NCI-H128 (cell line): ENCODE measurements at regions not wholly inside any gene's neighbourhood (a gene's known extent, or its start where the extent isn't known, plus 50 kb on each side); places are given as distances from the start of the nearest gene placed in this dataset.

ENCODE experiments used
- DNase-seq: peaks from one replicate; lab custom pipeline; 2025; ENCODE audit not compliant: unreplicated experiment; lab: John Stamatoyannopoulos, UW

DNA sequence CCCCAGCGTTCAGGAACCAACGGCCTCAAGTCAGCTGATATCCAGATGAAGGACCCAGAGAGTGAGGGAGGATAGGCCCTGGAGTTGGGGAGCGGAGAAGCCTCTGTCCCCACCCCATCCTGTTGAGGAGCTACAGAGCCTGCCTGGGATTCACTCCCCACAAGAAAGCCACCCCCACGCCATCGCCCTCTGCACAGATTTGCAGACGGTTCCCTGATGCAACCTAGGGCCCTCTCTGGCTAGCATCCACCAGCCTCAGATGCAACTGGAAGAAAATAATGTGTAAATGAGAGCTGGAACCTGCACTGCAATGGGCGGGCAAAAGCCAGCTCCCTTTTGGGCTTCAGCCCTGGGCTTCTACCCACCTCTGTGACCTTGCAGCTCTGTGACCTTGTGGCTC is 185.6 kb downstream of the BCOR start:
- no peak for DNase-seq

DNA sequence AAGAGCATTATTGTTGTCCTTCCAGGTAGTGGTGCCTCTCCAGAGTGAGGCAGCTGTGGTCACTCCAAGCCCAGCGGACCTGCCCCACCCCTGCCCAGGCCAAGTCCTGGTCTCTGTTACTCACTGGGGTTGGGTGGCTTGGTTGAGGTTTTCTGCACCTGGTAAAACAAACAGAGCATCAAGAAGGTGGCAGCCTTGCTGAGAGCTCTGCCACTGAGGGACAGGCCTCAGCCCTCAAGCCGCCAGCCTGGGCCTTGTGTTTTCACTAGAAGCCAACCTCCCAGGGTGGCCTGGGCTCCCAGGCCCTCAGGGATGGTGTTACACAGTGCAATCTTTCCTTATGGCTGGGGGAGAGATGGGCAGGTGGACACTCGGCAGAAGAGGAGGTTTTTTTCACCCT is 182.7 kb downstream of the BCOR start:
- no peak for DNase-seq

DNA sequence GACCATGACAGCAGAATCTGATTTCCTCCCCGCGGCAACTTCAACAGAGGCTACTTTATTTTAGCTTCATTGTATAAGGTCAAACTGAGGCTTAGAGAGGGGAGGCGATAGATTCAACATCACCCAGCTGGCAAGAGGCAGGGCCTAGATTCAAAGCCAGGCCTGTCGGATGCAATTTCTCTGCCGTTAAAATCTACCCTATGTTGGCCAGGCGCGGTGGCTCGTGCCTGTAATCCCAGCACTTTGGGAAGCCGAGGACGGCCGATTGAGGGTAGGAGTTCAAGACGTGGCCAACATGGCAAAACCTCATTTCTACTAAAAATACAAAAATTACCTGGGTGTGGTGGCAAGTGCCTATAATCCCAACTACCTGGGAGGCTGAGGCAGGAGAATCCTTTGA is 182.2 kb downstream of the BCOR start:
- no peak for DNase-seq

DNA sequence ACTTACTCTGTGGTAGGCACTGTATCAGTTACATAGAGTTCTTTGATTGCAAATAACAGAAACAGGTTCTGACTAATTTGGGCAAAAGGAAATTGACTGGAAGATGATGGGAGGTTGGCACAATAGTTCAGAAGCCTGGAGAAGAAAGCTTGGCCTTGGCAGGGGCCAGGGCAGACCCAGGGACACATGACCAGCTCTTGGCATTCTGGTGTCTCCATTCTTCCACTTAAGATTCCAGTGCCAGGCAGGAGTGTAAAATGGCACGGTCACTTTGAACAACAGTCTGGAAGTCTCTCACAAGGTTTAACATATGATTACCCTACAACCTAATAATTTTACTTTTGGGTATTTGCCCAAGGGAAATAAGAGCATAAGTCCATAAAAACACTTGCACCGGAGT is 175.9 kb downstream of the BCOR start:
- DNase-seq: no peak

DNA sequence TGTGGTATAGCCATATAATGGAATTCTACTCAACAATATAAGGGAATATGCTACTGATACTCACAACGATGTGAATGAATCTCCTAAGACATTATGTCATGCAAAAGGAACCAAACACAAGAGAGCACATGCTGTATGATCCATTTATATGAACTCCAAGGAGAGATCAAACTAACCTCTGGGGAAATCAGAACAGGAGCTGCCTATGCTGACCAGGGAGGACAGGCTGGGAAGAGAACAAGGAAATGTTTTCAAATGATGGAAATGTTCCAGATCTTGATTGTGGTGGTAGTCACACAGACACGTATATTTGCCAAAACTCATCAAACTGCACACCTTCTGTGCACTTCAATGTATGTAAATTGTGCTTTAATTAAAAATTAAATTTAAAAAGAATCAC is 175.3 kb downstream of the BCOR start:
- no peak for DNase-seq

DNA sequence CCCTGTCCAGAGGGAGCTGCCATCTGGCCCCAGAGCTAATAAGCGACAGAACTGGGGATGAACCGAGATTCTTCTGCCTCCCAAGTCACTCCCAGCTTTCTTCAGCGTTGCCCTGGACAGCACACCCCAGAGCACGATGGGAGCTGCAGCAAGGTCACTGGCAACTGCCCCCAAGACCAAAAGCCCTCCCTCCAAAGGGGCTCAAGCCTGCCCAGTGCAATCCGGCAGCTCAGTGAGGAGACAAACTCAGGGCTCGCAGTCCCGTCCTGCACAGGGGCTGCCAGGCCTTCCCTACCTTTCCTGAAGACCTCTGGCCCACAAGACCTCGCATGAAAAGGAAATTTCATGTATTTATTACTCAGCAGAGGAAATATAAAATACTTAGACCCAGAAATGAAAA is 174.8 kb downstream of the BCOR start:
- DNase-seq: no peak

DNA sequence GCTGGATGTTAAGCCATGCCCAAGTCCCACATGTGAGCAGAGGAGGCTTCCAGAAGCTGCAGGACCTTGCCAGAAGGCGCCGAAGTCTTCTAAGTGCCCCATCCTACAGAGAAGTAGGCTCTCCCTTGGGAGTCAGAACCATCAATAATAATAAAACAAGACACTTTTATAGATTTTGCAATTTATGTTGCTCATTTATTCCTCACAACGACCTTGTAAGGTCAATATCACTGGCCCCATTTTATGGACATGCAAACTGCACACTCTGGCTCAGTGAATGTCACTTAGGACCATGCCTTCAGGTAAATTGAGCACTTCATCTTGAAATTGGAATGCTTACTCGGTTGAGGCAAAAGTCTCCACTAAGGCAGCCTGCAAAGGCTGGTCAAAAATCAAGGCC is 170.4 kb downstream of the BCOR start:
- DNase-seq: no peak

DNA sequence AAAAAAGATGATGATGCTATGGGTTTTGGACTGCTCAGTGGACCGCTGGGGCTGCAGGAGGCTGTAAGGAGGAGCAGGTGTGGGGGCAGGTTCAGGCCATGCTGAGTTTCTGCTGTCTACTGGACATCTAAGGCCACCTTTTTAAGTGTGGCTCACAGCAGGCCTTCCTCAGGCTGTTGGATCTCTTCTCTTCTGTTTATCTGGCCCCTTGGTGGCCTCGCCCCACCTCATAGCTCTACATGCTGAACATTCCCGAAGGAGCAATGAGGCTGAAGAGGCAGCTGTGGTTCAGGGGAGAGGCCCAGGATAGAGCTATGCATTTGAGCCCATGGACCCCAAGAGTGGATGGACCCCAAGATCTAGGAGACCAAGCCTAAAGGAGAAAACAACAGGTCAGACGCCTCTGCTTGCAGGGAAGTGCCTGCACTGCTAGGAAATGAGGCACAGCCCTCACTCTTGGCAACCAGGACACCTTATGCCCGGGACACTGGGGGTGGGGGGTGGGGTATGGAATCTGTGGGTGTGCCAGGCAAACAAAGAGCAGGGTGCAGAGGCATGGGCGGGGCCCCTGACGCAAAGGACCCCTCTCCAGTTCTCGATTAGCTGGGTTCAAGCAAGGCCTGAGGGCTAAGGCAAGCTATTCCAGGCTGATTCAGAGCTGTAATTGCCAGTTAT is 168.9 kb downstream of the BCOR start:
- DNase-seq: no peak

DNA sequence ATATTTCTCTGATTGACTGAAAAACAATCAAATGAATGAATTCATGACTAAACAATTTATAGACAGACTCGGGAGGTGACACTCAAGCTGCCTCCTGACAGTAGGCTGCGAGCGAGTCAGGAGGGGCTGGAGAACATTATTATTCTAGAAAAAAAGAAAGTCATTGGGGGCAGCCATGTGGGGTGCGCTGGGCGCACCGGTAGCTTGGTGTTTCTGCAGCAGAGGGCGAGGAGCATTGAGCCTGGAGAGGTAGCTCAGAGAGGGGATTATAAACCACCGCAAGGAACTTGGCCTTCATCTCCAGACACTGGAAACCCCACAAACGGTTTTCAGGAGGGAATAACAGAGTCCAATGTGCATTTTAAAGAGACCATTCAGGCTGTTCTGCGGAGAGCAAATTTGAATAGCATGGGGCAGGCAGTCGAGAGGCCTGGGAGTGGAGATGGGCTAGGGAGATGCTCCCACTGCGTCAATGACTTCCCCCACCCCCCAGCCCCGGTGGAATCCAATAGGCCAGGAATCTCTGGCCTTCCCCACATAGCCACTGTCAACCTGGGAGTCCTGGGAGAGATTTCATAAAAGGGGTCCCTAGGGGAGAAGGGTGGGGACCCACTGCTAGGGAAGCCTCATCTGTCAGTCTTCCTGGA is 168.3 kb downstream of the BCOR start:
- no peak for DNase-seq

DNA sequence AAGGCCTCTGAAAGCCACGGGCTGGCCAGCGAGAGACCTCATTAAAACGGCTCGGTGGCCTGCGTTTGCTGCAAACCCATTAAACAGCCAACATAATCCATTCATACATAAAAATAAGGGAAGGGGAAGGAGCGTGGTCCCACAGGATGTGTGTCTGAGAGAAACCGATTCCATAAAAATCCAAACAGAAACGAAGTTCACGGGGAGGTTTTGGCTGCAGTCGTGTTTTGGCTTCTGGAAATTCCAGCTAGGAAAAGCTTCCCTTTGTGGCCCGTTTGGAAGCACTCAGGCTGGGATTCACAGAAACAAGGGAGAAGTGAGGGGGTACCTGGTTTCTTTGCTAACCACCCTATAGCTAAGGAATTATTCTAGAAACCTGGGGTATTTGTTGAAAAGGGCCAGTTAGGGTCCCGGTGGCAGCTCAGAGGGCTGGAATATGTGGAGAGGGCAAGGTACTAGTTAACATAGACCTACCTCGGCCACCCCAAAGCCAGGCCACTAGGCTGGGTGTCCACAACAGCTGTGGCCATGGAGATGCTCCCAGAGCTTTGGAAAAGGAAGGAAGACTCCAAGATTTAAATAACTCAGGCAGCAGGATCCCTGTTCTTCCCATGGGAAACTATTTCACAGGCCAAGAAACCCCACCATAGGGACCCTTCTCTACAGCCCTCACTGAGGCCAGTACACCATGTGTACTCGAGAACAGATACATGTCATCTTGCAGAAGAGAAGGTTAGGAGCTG is 166.8 kb downstream of the BCOR start:
- DNase-seq: no peak

DNA sequence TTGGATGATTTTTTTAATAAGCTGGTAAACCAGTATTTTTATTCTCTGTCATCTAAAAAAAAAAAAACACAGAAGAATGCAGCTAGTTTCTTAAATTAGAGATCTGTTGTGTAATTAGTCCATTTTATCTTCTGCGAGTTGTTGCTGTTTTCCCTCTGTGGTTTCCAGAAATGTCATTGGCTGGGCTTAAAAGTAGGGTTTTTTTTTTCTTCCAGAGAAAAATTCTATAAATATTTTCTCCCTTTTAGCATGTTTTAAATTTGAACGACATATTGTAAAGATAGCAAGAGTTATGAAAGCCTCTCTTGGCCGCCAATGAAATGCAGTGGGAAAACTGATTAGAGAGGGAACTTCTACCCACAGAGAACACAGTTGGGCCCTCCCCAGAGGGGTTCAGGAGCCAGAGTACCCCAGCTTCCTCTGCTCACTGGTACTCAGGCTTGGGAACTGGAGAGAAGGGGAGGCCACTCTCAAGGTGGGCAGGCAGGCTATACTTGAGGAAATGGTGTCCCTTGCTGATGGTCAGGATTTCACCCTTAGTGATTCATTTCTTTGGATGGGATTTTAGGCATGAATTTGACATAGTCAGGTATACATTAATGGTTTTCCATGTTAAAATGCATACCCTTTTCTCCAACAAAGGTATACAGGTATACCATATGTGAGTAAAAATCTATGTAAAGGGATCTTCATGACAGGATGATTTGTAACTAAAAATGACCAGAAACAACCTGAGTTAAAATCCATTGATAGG is 166.1 kb downstream of the BCOR start:
- no peak for DNase-seq

DNA sequence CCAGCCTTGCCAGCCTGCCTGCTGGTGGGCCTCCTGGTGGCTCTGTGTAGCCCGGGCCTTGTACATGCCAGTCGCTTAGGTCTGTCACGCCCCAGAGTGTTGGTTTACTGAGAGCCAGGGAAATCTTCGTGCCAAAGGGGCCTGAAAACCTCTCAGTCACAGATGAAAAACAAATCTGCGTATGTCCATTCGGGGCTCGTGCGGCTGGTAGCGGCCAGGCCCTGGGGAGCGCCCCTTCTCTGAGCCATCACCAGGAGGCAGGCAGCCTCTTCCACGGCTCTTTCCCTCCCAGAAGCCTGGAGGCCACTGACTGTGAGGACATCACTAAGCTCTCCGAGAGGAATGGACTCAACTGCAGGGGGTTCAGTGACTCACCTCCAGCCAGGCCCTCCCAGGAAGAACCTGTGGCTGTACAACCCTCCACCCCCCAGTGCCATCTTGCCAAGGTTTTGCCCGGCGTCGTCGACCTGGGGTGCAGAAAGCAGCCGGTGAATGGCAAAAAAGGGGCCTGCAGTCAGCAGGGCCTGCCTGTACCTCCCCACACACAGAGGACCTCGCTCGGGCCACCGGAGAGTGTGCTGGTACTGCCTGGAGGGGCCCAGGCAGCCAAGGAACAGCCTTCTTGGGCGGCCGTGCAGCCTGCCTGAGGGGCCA is 162.2 kb downstream of the BCOR start:
- DNase-seq: no peak

DNA sequence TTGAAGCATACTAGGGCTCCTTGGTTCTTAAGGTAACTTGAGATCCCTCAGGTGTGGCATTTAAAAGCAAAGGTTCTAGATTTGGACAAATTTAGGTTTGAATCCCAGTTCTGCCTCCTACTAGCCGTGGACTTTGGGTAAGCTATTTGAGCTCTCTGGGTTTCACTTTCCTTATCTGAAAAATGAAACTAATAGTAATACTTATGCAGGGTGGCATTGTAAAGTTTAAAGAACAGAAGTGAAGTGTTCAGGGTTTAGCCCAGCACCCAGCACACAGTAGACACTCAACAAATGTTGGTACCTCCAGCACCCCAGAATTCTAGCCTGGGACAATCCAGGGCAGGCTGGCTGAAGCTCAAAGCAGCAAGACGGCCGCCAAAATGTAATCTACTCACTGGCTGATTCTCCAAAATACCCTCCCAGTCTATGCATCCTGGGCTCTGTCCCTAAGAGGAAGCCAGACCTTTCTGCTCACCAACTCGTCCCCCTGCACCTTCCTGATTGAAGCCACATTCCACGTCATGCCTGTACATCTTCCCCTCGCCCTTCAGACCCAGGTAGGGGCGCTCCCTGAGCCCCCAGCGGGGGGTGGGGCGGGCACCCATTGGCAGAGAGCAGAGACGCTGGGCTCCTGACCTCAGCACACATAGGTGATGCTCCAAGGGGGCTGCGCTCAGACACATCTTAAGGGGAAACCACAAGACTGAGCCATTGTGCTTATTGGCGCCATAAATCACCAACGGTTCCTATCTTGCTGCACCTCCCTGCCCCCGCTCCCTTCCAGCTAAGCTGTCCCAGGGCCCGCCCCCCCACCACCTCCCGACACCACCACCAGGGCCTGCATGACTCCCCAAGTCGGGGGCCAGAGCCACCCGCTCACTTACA is 160.6 kb downstream of the BCOR start:
- no peak for DNase-seq

DNA sequence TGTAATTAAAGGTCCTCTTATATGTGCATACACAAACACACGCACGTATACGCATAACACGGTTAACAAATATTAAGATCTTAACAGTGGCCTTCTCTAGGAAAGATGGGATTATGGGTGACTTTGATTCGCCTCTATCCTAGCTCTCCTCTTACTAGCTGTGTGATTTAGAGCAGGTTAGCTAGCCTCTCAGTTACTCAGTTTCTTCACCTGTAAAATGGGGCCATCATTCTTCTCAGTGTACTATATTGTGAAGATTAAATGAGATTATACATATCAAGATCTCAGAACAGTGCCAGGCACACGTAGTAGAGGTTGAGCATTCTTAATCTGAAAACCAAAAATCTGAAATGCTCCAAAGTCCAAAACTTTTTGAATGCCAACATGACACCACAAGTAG is 159.3 kb downstream of the BCOR start:
- DNase-seq: no peak

DNA sequence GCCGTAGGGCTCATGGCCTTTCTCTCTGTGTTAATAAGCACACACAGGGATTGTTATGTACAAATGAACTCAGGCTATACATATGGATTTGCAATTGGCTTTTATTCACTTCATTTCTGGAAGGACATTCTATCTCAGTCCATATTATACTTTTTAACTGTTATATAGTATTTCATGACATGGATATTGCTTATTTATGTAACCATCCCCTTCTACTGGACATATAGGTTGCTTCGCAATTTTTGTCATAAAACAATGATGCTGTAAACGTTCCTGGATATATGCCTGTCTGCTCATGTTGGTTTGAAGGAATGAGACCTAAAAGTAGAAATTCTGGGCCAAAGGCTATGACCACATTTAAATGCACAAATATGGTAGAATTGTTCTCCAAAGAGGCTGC is 158.1 kb downstream of the BCOR start:
- no peak for DNase-seq

DNA sequence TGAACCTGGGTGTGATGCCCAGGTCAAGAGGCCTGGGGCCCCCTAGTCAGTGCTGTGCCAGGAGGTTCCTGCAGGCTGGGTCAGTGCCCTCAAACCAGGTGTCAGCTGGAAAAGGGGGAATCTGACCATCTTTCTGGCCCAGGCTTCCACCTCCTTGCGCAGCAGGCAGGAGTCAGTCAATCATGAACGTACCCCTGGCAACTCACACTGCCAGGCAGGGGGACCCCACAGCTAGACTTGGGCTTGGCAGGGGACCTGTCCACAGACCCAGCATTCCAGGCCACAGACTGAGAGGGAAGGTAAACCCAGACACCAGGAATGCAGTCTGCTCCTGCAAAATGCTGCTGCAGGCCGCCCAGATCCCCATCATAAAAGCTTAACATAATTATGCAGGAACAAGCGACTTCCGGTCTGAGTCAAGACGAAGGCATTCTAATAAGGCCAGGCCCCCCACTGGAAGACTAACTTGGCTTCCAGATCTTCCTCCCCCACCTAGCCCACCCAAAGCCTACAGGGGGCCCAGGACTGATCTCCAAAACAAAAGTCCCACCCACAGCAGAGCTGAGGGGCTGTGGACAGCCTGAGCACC is 156.3 kb downstream of the BCOR start:
- DNase-seq: no peak

DNA sequence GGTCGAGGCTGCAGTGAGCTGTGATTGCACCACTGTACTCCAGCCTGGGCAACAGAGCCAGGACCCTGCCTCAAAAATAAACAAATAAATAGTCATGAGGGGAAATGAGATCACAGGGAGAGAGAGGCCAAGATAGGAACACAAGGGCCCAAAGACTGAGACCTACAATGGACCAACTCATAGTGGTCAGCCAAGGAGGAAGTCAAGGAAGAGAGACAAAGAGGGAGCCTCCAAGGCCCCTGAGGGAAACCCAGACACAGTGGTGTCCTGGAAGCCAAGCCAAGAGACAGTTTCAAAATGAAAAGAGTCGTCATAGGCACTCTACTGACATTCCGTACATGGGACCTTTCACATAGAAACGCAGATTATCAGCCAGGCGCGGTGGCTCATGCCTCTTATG is 153.3 kb downstream of the BCOR start:
- no peak for DNase-seq

DNA sequence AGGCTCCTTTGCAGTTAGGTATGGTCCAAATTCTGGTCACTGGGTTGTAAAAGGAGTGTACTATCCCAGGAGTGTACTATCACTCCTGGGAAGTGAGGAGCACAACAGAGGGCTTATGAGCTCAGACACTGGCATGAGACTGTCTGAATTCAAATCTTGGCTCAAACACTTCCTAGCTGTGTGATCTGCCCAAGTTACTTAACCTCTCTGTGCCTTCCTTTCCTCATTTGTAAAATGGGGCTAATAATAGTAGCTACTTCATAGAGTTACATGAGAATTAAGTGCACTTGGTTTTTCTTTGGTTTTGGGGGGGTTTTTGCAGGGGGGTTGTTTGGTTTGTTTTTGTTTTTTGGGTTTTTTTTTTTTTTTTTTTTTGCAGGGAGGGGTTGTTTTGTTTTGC is 152.0 kb downstream of the BCOR start:
- DNase-seq: no peak

DNA sequence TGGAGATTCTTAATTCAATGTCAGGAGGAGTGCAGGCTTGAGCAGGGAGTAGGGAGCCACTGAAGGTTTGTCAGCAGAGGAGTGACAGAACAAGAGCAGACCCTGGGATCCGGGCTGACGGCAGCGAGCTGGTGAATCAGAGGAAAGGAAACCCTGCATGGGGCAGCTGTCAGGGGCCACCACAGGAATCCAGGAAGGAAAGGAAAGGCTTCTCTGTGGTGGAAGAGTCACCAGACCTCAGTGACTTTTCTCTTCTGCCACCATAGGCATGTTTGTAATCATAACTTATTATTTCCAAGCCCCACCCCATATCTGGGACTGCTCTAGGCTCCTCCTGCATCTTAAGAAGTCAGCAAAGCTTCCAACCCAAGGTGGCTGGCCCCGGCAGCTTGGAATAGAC is 150.9 kb downstream of the BCOR start:
- no peak for DNase-seq

DNA sequence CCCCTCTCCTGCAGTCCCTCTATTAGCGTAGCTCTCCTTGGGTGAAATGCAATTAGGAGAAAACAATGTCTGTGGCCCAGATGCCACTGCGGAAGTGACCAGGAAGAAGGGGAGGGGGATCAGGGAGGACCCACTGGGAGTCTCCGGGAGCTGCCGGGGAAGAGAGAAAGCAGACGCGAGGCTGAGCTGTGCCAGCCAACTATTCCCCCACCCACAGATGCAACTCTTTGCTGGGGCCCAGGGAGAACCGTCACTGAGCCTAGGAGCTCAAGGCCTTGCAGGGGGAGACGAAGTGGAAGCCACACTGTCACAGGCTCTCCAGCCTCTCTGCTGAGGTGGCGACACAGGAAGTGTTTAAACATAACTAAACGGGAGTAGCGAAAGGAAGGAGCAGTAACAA is 149.2 kb downstream of the BCOR start:
- DNase-seq: no peak
